Choroid plexus epithelial cell (primary cell): ENCODE measurements at regions not wholly inside any gene's neighbourhood (a gene's known extent, or its start where the extent isn't known, plus 50 kb on each side); places are given as distances from the start of the nearest gene placed in this dataset.

Experiments used
- DNase-seq: peaks from one replicate; pipeline ENCODE4 v3.0.0-alpha.2; 2010; ENCODE audit warnings: low read depth
- H3K4me3 ChIP-seq: 2 replicates; pipeline ENCODE4 v1.5.1; 2011; ENCODE audit warnings: low read depth, mild to moderate bottlenecking, control low read depth, low read length, moderate library complexity
- CTCF ChIP-seq: conservative IDR thresholded peaks from 2 replicates; pipeline ENCODE4 v1.5.1; 2011; ENCODE audit warnings: low read depth, mild to moderate bottlenecking, control low read depth, inconsistent platforms, low read length, moderate library complexity

- H3K4me3 ChIP-seq = no peak overlapping the region
- DNase-seq = no peak
Measured at GRCh38 chr1:234731569-234732085, 121.6 kb upstream of the IRF2BP2 start.

GRCh38 chr1:234730770-234731568 is 121.0 kb upstream of the IRF2BP2 start:
- no peak overlapping the region for H3K4me3 ChIP-seq
- TF ChIP-seq CTCF = no peak
- DNase-seq = peak; percentile 63

More at GRCh38 chr1:234731569-234732085, 121.6 kb upstream of the IRF2BP2 start:
- TF ChIP-seq CTCF = no peak

GRCh38 chr1:234730475-234730769 is 120.4 kb upstream of the IRF2BP2 start:
- no peak for TF ChIP-seq CTCF
- no peak overlapping the region for H3K4me3 ChIP-seq
- DNase-seq = no peak

GRCh38 chr1:234729561-234730474 is 119.8 kb upstream of the IRF2BP2 start:
- no peak for DNase-seq

GRCh38 chr1:234728740-234729139 is 118.8 kb upstream of the IRF2BP2 start:
- DNase-seq = no peak
- TF ChIP-seq CTCF = no peak
- H3K4me3 ChIP-seq = no peak overlapping the region

More at GRCh38 chr1:234729561-234730474, 119.8 kb upstream of the IRF2BP2 start:
- no peak overlapping the region for H3K4me3 ChIP-seq
- TF ChIP-seq CTCF = no peak

- DNase-seq = peak; percentile 67
- no peak for TF ChIP-seq CTCF
- no peak overlapping the region for H3K4me3 ChIP-seq
Measured at GRCh38 chr1:234727018-234727940, 117.3 kb upstream of the IRF2BP2 start.
